ENCODE measurements at regions not wholly inside any gene's neighbourhood (a gene's known extent, or its start where the extent isn't known, plus 50 kb on each side); places are given as distances from the start of the nearest gene placed in this dataset.
A peak's percentile ranks its signal among the peaks of the same experiment; 100 is the strongest.
"Not testable (repeated sequence)": the region's sequence is repeated elsewhere in the genome, so short reads cannot be mapped to it uniquely, and the experiment has no call there.

DNA sequence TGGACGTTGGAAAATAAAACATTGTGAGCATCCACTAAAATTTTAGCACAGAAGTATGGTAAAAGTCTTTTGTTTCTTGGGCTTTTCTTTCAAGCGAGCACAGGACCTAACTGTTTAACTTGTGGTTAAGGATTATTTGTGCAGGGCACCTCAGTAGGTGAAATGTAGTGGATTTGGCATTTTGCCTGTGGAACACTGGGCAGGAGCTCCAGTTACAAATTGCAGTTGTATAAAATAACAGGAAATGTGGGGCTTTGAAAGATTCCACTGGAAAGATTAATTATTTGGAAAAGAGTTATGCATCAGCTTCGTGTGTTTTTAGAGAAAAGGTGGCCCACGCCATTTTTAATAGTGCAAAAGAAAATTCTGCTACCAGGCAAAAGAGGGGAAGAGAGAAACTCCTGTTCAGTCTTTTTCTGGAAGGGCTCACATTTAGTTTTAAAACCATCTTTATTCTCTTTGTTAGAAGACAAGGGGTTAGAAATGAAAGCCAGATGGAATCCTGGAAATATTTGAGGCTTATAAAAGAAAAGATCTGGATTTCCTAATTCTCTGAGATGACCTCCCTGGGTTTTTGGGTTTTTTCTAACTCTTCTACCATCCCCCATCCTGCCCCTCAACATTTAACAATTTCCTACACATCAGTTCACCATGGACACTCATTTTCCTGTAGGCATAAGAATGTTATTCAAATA is 144.3 kb upstream of the SERTAD2 start:
- DNase-seq, result no peak

DNA sequence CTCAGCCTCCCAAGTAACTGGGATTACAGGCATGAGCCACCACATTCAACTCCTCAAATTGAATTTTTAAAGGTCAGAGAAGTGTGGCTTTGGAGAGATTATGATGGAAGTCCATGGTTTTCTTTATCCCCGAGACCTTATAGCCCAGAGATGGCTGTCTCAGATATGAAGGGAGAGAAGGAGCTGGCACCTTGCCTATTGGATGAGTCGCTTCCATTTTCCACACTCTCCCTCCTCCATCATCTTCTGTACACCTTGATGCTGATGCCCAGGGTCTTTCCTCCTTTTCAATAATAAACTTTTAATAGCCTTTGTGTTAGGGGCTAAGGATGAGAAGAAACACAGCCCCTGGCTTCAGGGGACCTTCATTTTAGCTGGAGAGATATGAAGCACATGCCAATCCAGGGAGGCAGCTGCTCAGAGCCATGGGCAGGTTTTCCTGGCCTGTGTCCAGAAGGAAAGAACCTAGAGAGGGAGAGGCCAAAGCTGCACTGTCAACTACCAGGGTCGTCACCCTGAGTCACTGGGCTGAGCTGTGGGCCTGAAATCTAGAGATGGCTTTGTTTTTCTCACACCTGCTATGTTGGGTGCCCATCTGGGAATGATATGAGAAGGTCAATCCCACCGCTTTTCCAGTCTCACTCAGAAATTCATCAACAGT is 146.0 kb upstream of the SERTAD2 start:
- DNase-seq, result no peak

- no peak for DNase-seq
These were observed 150.1 kb upstream of the SERTAD2 start for GRCh38 chr2:64803776-64804175.

- no peak for DNase-seq
These were observed 150.9 kb upstream of the SERTAD2 start for GRCh38 chr2:64804651-64805050.

DNA sequence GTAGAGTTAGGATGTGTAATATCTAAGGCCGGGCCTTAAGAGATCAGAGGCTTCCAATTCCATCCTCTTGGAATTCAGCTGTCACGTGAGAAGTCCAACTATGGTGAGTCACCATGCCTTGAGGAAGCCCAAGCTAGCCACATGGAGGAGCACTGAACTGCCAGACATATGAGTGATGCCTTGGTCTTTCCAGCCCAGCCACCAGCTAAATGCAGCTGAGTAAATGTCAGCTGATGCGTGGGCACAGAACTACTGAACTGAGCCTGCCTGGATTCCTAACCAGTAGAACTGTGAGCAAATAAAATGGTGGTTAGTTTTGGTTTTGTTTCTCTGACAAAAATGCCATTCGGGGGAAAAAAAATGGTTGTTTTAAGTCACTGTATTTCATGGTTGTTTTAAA is 153.7 kb upstream of the SERTAD2 start:
- no peak for DNase-seq

DNA sequence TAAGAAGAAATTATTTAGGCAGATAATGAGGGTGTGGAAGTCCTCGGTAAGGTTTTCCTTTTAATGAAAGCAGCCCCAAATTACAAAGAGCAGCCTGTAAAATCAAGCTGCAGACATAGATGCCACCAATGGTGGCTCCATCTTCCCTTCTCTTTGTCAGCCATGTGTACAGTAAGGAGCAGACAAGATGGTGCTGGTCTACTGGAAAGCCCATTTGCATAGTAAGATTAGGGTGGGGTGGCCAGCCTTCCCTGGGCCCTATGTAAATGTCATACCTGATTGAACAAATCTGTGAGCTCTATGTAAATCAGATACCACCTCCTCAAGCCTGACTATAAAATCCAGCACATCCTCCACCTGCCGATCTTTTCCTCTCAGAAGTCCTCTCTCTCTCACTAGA is 154.4 kb upstream of the SERTAD2 start:
- DNase-seq, result no peak

GRCh38 chr2:64808754-64809153 is 155.0 kb upstream of the SERTAD2 start:
- no peak for DNase-seq

DNA sequence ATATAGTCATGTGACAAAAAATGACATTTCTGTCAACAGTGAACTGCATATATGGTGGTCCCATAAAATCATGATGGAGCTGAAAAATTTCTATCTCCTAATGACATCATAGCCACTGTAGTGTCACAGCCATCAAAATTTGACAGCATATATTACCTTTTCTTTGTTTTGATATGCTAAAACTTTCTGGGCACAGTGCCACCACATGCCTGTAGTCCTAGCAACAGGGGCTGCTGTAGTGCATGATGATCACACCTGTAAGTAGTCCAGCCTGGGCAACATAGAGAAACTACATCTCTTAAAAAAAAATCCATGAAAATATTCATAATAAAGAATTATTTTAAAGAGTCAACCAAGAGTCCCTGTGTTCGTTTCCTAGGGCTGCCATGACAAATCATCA is 155.5 kb upstream of the SERTAD2 start:
- DNase-seq, result no peak

DNA sequence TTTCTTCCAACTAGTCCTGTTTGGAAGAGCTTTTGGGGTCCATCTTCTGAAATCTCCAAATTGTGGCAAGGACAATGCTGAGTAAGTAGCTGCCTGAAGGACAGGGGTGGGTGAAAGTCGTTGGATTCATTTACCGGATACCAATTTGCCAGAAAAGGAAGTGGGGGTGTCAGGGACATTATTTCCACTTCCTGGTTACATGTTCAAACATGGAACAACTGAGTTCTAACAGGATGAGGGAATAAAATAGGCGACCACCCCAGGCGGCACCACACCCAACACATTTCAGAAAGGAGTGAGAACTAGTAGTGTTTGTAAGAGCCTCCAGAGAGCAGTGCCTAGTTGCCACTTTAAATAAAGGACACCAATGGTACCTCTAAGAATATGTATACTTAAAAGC is 158.6 kb upstream of the SERTAD2 start:
- DNase-seq, result no peak

GRCh38 chr2:64814007-64814406 is 160.3 kb upstream of the SERTAD2 start:
- DNase-seq, result no peak

DNA sequence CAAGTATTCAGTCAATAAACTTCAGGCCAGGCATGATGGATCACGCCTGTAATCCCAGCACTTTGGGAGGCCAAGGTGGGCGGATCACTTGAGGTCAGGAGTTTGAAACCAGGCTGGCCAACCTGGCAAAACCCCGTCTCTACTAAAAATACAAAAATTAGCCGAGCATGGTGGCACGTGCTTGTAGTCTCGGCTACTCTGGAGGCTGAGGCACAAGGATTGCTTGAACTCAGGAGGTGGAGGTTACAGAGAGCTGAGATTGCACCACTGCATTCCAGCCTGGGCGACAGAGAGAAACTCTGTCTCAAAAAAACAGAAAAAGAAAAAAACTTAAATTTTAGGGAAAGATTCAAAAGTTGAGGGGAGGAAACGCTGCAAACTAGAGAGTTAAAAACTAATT is 162.8 kb upstream of the SERTAD2 start:
- not testable (repeated sequence) for DNase-seq

DNA sequence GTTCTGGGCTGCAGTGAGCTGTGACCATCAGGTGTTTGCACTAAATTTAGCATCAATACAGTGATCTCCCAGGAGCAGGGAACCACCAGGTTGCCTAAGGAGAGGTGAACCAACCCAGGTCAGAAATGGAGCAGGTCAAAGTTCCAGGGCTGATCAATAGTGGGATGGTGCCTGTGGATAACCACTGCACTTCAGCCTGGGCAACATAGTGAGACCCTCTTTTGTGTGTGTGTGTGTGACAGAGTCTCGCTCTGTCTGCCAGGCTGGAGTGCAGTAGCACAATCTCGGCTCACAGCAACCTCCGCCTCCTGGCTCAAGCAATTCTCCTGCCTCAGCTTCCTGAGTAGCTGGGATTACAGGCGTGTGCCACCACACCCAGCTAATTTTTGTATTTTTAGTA is 163.7 kb upstream of the SERTAD2 start:
- DNase-seq, result no peak

GRCh38 chr2:64818664-64819060 is 164.9 kb upstream of the SERTAD2 start:
- DNase-seq, result no peak

- no peak for DNase-seq
These were observed 165.6 kb upstream of the SERTAD2 start for GRCh38 chr2:64819361-64819760.

DNA sequence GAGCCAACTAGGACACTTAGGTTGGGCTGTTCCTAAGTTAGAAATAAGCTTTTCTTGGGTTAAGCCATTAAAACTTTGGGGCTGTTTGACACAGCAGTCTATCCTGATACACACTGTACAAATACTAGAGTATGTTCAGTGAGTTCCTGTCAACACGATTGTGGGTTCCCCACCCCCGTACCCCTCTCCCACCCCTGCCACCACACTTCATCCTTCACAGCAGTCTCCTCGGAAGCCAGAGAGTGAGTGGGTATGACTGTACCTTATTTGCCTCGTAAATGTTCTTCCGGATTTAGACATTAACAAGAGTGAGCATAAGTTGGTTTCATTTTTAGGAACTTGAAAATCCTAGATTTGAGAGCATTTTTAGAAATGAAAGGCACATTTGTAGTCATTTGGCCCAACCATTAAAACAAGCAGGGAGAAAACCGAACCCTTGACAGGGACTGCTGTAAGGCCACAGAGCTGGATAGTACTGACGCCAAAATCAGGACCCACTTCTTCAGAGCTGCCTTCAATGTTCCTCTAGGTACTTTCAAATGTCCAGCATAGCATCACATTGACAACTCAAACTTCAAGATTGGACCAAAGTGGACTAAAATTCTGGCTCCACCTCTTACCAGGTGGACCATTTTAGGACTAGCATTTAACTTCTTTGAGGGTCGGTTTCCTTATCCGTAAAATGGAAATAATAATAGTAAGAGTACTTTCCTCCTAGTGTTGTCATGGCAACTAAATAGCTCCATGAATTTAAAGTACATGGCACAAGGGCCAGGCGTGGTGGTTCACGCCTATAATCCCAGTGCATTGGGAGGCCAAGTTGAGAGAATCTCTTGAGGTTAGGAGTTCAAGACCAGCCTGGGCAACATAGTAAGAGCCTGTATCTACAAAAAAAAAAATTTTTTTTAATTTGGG is 166.3 kb upstream of the SERTAD2 start:
- DNase-seq, result peak; percentile 83

DNA sequence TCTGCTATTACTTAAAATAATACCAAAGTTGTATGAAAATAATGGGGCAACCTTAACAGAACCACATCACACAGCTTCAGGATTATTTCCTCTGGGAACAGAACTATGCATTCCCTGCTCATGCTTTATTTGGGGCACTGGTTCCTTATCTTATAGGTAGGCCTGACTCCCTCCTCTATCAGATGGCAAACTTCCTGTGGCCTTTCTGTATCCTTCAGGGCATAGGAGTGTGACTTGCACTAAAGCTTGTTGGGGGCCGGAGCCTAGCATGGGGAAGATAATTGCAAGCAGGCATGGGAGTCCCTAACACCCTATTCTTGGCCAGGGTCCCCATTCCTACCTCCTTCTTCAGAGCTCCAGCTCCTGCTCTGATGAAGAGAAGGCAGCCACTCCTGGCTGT is 167.2 kb upstream of the SERTAD2 start:
- no peak for DNase-seq

DNA sequence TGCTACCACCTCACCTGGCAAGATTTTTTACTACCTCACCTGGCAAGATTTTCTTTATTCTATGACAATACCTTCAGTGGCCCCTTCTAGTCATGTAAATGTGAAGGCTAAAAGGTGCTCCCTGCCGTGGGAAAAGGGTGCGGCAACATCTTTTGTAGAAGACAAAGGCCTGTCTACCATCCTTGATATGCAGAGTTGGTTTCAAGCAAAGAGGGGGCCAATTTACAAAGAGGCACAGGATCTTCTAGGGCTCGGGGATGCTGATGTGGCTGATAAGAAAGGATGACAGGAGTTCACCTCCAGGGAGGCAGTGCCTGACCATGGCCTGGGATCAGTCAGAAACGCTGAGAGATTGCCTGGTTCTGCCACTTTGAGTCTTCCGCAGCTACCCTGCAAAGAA is 165.4 kb upstream of the SLC1A4 start:
- no peak for DNase-seq

- DNase-seq, result no peak
These were observed 163.2 kb upstream of the SLC1A4 start for GRCh38 chr2:64825831-64826491.

- no peak for DNase-seq
These were observed 162.5 kb upstream of the SLC1A4 start for GRCh38 chr2:64826703-64827102.

DNA sequence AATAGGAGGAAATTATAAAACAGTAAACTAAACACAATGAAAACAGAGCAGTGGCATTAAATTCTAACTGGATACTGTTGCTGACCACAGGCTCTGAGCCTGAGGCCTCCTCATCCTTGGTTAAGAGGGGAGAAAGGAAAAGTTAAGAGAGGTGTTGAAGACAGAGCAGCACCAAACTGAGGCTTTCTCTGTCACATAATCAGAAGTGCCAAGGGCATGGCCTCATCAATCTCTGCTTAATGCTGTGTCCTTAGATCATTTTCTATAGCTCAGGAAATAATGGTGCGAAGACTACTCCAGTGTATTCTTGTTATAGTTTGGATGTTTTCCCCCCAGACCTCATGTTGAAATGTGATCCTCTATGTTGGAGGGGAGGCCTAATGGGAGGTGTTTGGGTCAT is 160.9 kb upstream of the SLC1A4 start:
- DNase-seq, result no peak

DNA sequence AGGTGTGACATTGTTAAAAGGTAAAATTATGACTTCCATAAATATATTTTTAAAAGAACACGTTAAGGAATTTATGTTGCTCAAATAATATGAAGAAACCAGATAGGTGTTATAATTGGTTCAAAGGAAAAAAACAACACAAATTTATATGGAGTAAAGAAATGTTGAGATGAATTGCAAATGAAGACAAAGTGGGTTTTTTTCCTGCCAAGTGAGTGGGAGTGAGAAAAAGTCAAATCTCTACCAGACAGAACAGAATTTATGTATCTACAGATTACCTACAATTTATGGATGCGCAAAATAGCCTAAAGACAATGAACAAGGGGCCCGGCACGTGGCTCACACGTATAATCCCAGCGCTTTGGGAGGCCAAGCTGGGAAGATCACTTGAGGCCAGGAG is 159.7 kb upstream of the SLC1A4 start:
- no peak for DNase-seq

DNA sequence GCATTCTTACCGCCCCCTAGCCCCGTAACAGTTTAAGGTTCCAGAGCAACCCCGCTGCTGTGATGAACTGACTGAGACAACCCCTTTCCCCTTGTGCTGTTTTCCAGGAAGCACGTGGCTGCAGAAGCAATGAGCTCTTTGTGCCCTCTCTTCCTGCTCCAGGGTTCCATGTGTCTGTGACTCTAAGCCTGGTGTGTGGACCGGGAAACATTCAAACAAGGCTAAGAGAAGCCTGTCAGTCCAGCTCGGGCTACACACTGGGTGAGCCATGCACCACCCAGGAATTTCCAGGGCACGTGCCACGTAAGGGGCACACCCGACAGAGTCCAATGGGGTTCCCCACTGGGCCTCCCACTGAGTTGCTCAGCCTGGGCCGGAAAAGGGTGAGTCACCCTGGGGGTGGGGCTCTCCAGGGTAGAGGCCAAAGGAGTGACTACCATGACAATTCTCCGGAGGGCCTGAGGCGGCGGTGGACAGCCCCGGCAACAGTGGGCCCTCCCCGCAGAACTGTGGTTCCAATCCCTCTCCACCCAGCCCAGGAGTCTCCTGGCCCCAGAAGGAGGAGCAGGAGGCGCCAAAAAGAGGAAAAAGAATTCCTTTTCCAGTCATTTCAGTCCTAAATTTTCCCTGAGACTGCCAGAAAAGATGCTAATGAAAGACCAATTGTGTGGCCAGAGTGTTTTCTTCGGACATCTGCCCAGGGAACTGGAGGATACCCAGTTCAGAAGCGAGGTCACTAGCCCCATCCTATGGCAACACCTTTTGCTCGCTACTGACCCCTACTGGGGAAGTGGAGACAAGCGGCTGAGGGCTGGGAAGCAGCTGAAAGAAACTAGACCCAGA is 157.8 kb upstream of the SLC1A4 start:
- DNase-seq, result peak; percentile 86

Data from CD4-positive, alpha-beta T cell treated with Interleukin-6 for 4 hours (primary cell).